GM12801 (cell line): ENCODE measurements at regions not wholly inside any gene's neighbourhood (a gene's known extent, or its start where the extent isn't known, plus 50 kb on each side); places are given as distances from the start of the nearest gene placed in this dataset.

Source experiments
- CTCF ChIP-seq: IDR thresholded peaks from one replicate; pipeline ENCODE4 v1.5.1; 2011; ENCODE audit warnings: control low read depth; ENCODE audit not compliant: insufficient read length; ENCODE audit errors: extremely low read depth

GRCh38 chr3:182041668-182042291, 330.1 kb downstream of the SOX2 start:
- no peak for TF ChIP-seq CTCF

GRCh38 chr3:182045736-182046135, 334.0 kb downstream of the SOX2 start:
- TF ChIP-seq CTCF: no peak

GRCh38 chr3:182046166-182046764, 334.5 kb downstream of the SOX2 start:
- no peak for TF ChIP-seq CTCF

- TF ChIP-seq CTCF: no peak
Observed at GRCh38 chr3:182050932-182051331, 339.2 kb downstream of the SOX2 start.

- TF ChIP-seq CTCF: no peak
Observed at GRCh38 chr3:182052332-182052731, 340.6 kb downstream of the SOX2 start.

GRCh38 chr3:182052757-182053156, 341.0 kb downstream of the SOX2 start:
- TF ChIP-seq CTCF: no peak

GRCh38 chr3:182058488-182058887, 346.8 kb downstream of the SOX2 start:
- no peak for TF ChIP-seq CTCF

GRCh38 chr3:182063742-182064141, 352.0 kb downstream of the SOX2 start:
- TF ChIP-seq CTCF: no peak
